ENCODE measurements at regions not wholly inside any gene's neighbourhood (a gene's known extent, or its start where the extent isn't known, plus 50 kb on each side); places are given as distances from the start of the nearest gene placed in this dataset.
A peak's percentile ranks its signal among the peaks of the same experiment; 100 is the strongest.

GRCh38 chr17:52759864-52760263 is 601.4 kb upstream of the CA10 start:
- H3K4me1 Mint-ChIP-seq (ENCODE audit: insufficient read depth, unreplicated experiment) = no peaks in the 10 kb centered on the region
- no peak for DNase-seq (ENCODE audit: unreplicated experiment)
- no TSS peak for BruUV-seq (replicated peaks)
- POLR2A ChIA-PET = no interaction called here
- intact Hi-C loops (cut with micrococcal nuclease) = no loop called here
- H3K27ac Mint-ChIP-seq (ENCODE audit: low read depth, unreplicated experiment) = no peak overlapping the region
- CTCF ChIA-PET = no interaction called here
- peaks cover 33% of the 10 kb centered on the region for H3K27me3 Mint-ChIP-seq (ENCODE audit: insufficient read depth, unreplicated experiment)
- peaks cover 6% of the 10 kb centered on the region for H3K36me3 Mint-ChIP-seq (ENCODE audit: insufficient read depth, unreplicated experiment)
- no peak overlapping the region for H3K4me3 Mint-ChIP-seq (ENCODE audit: unreplicated experiment)
- no peaks in the 10 kb centered on the region for H3K9me3 Mint-ChIP-seq (ENCODE audit: unreplicated experiment)
- no peak for TF ChIP-seq CTCF (IDR thresholded peaks at IDR 0.05; ENCODE audit: unreplicated experiment)

GRCh38 chr17:52758481-52758880 is 600.0 kb upstream of the CA10 start:
- POLR2A ChIA-PET = no interaction called here
- Mint-ChIP-seq H3K36me3 (ENCODE audit: insufficient read depth, unreplicated experiment) (no peaks in the 10 kb centered on the region), H3K27ac (ENCODE audit: low read depth, unreplicated experiment) (no peak overlapping the region), H3K27me3 (ENCODE audit: insufficient read depth, unreplicated experiment) (peaks cover 21% of the 10 kb centered on the region), H3K4me1 (ENCODE audit: insufficient read depth, unreplicated experiment) (no peaks in the 10 kb centered on the region), H3K4me3 (ENCODE audit: unreplicated experiment) (no peak overlapping the region), H3K9me3 (ENCODE audit: unreplicated experiment) (no peaks in the 10 kb centered on the region)
- TF ChIP-seq CTCF (IDR thresholded peaks at IDR 0.05; ENCODE audit: unreplicated experiment) = no peak
- CTCF ChIA-PET = no interaction called here
- BruUV-seq (replicated peaks) = no TSS peak
- no peak for DNase-seq (ENCODE audit: unreplicated experiment)
- intact Hi-C loops (cut with micrococcal nuclease) = no loop called here

- Mint-ChIP-seq H3K27me3 (ENCODE audit: insufficient read depth, unreplicated experiment) (peaks cover 28% of the 10 kb centered on the region), H3K36me3 (ENCODE audit: insufficient read depth, unreplicated experiment) (no peaks in the 10 kb centered on the region), H3K9me3 (ENCODE audit: unreplicated experiment) (no peaks in the 10 kb centered on the region), H3K4me3 (ENCODE audit: unreplicated experiment) (no peak overlapping the region), H3K4me1 (ENCODE audit: insufficient read depth, unreplicated experiment) (no peaks in the 10 kb centered on the region), H3K27ac (ENCODE audit: low read depth, unreplicated experiment) (no peak overlapping the region)
- no peak for TF ChIP-seq CTCF (IDR thresholded peaks at IDR 0.05; ENCODE audit: unreplicated experiment)
- DNase-seq (ENCODE audit: unreplicated experiment) = no peak
- intact Hi-C loops (cut with micrococcal nuclease) = no loop called here
- no TSS peak for BruUV-seq (replicated peaks)
- ChIA-PET POLR2A (no interaction called here), CTCF (no interaction called here)
Measured at GRCh38 chr17:52756746-52757145, 598.2 kb upstream of the CA10 start.

GRCh38 chr17:52754838-52755237 is 596.3 kb upstream of the CA10 start:
- Mint-ChIP-seq H3K27me3 (ENCODE audit: insufficient read depth, unreplicated experiment) (peaks cover 30% of the 10 kb centered on the region), H3K36me3 (ENCODE audit: insufficient read depth, unreplicated experiment) (no peaks in the 10 kb centered on the region), H3K4me1 (ENCODE audit: insufficient read depth, unreplicated experiment) (no peaks in the 10 kb centered on the region), H3K27ac (ENCODE audit: low read depth, unreplicated experiment) (peak overlapping the region; percentile 75), H3K9me3 (ENCODE audit: unreplicated experiment) (no peaks in the 10 kb centered on the region), H3K4me3 (ENCODE audit: unreplicated experiment) (no peak overlapping the region)
- intact Hi-C loops (cut with micrococcal nuclease) = no loop called here
- TF ChIP-seq CTCF (IDR thresholded peaks at IDR 0.05; ENCODE audit: unreplicated experiment) = no peak
- ChIA-PET POLR2A (interaction anchor here (0.7 to 1.0 kb wide), 2 partner anchors 15 to 842 kb away, joined by 4 read pairs; no protein-coding TSS in a partner anchor), CTCF (no interaction called here)
- BruUV-seq (replicated peaks) = no TSS peak
- peak; percentile 1 for DNase-seq (ENCODE audit: unreplicated experiment)
